ENCODE measurements at regions not wholly inside any gene's neighbourhood (a gene's known extent, or its start where the extent isn't known, plus 50 kb on each side); places are given as distances from the start of the nearest gene placed in this dataset.
A peak's percentile ranks its signal among the peaks of the same experiment; 100 is the strongest.

DNA sequence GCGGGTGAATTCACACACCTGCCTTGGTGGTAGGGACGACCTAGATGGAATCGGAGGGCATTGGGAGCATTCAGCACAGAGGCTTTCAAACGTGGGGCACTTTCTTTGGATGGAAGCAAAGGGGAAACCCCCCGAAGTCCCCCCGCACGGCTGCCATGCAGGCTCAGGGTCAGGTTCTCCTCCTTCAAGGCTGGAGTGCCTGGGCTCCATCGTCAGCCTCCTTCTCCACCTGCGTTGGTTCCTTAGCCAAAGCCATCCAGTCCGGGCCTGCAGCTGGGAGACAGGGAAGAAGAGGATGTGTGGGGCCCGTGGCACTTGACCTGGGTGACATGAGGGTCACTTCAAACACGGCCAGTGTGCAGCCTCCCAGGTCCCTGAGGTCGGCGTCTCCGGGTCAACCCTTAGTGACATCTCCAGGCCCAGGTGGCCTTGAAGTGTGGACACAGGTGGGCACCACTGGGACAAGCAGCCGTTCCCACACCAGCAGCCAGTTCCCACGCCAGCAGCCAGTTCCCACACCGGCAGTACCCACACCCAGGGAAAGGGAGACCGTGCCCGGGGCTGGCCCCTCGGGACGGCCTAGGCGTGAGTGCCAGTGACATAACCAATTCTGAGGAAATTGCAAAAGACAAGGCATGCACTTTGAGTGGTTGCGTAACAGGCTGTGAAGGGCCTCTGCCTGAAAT, 116.0 kb downstream of the SOX1 start:
- no peaks in the 10 kb centered on the region for H3K27me3 ChIP-seq (ENCODE audit: control insufficient read depth in 1 of 2, insufficient read depth in 2 of 2, low read length in 1 of 2)
- no peak overlapping the region for H3K27ac ChIP-seq (ENCODE audit: low read depth in 1 of 2, low read length in 2 of 2)
- H3K4me1 ChIP-seq (ENCODE audit: control insufficient read depth in 1 of 2, insufficient read depth in 2 of 2, low read length in 2 of 2), result no peaks in the 10 kb centered on the region
- intact Hi-C loops (cut with DNase I), result no loop called here
- ATAC-seq (ENCODE audit: low FRiP score) (no peak), DNase-seq (peak in 1 of 2 donors; percentile 59)
- no peaks in the 10 kb centered on the region for H3K9me3 ChIP-seq (ENCODE audit: control insufficient read depth, low read length)
- no peaks in the 10 kb centered on the region for H3K36me3 ChIP-seq (ENCODE audit: control insufficient read depth in 1 of 2, insufficient read depth in 2 of 2, low read length in 1 of 2)
- 75% methylated on average over 24 of the region's 24 CpGs for WGBS, 2 donors
- H3K4me3 ChIP-seq (ENCODE audit: low read length in 2 of 2), result no peak overlapping the region

DNA sequence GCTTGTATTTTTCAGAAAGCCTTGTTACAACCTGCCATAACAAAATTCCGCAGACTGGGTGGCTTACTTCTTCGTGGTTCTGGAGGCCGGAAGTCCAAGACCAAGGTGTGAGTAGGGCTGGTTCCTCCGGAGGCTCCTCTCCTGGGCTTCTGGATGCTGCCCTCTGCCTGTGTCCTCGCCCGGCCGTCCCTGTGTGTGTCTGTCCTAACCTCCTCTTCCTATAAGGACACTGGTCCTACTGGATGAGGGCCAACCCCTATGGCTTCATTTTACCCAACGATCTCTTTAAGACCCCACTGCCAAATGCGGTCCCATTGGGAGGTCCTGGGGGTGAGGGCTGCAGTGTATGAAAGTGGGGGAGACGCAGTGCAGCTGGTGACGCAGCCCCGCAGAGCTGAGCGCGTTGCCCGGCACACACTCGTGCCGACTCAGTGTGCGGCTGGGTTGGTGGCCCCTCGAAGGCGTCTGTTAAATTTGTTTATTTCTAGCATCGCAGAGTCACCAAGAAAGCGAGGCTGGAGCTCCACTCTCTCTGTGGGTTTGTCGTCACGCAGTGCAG, 116.7 kb downstream of the SOX1 start:
- no peaks in the 10 kb centered on the region for H3K36me3 ChIP-seq (ENCODE audit: control insufficient read depth in 1 of 2, insufficient read depth in 2 of 2, low read length in 1 of 2)
- intact Hi-C loops (cut with DNase I), result no loop called here
- H3K4me3 ChIP-seq (ENCODE audit: low read length in 2 of 2), result no peak overlapping the region
- ATAC-seq (ENCODE audit: low FRiP score) (no peak), DNase-seq (peak in 1 of 2 donors; percentile 44)
- H3K4me1 ChIP-seq (ENCODE audit: control insufficient read depth in 1 of 2, insufficient read depth in 2 of 2, low read length in 2 of 2), result no peaks in the 10 kb centered on the region
- no peaks in the 10 kb centered on the region for H3K9me3 ChIP-seq (ENCODE audit: control insufficient read depth, low read length)
- H3K27me3 ChIP-seq (ENCODE audit: control insufficient read depth in 1 of 2, insufficient read depth in 2 of 2, low read length in 1 of 2), result no peaks in the 10 kb centered on the region
- H3K27ac ChIP-seq (ENCODE audit: low read depth in 1 of 2, low read length in 2 of 2), result no peak overlapping the region
- WGBS, 2 donors, result 84 to 91% methylated on average over 24 of the region's 24 CpGs

DNA sequence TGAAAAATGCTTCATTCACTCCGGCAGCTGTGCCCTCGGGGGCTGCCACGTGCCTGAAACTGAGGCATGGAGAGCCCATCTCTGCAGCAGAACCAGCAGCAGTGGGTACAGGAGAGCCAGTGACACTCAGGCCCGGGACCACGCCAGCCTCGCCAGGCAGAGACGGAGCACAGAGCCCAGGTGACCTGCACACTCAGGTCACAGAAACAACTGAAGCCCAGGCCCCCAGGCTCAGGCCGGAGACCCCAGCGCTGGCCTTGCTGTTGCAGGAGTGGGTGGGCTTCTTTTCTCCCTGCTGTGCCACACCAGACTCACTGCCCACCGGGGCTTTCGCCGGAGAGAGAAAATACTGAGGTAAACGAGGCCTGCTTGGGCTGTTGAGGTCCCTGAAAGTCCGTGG, 117.3 kb downstream of the SOX1 start:
- H3K27me3 ChIP-seq (ENCODE audit: control insufficient read depth in 1 of 2, insufficient read depth in 2 of 2, low read length in 1 of 2), result no peaks in the 10 kb centered on the region
- H3K4me3 ChIP-seq (ENCODE audit: low read length in 2 of 2), result no peak overlapping the region
- DNase-seq, result peak in 1 of 2 donors; percentile 75
- no peaks in the 10 kb centered on the region for H3K4me1 ChIP-seq (ENCODE audit: control insufficient read depth in 1 of 2, insufficient read depth in 2 of 2, low read length in 2 of 2)
- intact Hi-C loops (cut with DNase I), result no loop called here
- 78 to 81% methylated on average over 14 of the region's 14 CpGs for WGBS, 2 donors
- H3K27ac ChIP-seq (ENCODE audit: low read depth in 1 of 2, low read length in 2 of 2), result no peak overlapping the region
- no peak for ATAC-seq (ENCODE audit: low FRiP score)
- no peaks in the 10 kb centered on the region for H3K36me3 ChIP-seq (ENCODE audit: control insufficient read depth in 1 of 2, insufficient read depth in 2 of 2, low read length in 1 of 2)
- H3K9me3 ChIP-seq (ENCODE audit: control insufficient read depth, low read length), result no peaks in the 10 kb centered on the region

DNA sequence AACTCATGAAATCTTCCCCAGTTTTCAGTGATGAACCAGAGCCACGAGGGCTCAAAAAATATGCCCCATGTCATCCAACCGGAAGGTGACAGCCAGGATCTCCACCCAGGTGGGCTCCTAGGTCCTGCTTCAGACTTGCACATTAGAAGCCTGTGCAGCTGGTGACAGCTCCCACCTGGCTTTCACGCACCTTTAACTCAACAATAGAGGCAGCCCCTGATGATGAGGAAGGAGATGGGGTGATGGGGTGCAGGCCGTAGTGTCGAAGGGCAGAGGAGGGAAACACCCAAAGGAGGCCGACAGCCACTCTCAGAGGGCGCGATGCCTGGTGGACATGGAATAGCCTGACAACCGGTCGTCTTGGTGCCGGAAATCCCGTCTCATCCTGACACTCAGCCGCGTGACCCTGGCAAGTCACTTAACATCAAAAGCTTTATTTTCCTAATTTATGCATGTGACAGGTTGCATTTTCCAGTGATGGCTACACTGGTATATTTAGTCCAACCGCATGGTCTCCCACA, 118.0 kb downstream of the SOX1 start:
- no peaks in the 10 kb centered on the region for H3K36me3 ChIP-seq (ENCODE audit: control insufficient read depth in 1 of 2, insufficient read depth in 2 of 2, low read length in 1 of 2)
- no peaks in the 10 kb centered on the region for H3K4me1 ChIP-seq (ENCODE audit: control insufficient read depth in 1 of 2, insufficient read depth in 2 of 2, low read length in 2 of 2)
- intact Hi-C loops (cut with DNase I), result no loop called here
- ATAC-seq (ENCODE audit: low FRiP score), result no peak
- no peaks in the 10 kb centered on the region for H3K27me3 ChIP-seq (ENCODE audit: control insufficient read depth in 1 of 2, insufficient read depth in 2 of 2, low read length in 1 of 2)
- H3K4me3 ChIP-seq (ENCODE audit: low read length in 2 of 2), result no peak overlapping the region
- H3K27ac ChIP-seq (ENCODE audit: low read depth in 1 of 2, low read length in 2 of 2), result no peak overlapping the region
- peak in 1 of 2 donors; percentile 49 for DNase-seq
- no peaks in the 10 kb centered on the region for H3K9me3 ChIP-seq (ENCODE audit: control insufficient read depth, low read length)
- 87 to 92% methylated on average over 15 of the region's 15 CpGs for WGBS, 2 donors

DNA sequence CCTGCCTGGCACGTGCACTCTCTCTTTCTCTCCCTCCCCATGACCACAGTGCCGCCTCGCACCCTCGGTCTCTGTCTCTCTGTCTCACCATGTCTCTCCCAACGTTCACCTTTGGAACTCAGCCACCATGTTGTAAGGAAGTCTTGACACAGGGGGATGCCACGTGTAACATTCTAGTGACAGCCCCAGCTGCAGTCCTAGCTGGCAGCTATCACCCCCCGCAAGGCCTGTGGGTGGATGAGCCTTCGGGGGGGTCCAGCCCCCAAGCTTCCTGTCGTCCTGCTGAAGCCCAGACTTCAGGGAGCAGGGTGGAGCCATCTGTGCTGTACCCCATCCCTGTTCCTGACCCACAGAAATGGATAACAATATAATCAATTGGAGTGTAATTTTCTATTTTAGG, 118.5 kb downstream of the SOX1 start:
- Histone ChIP-seq H3K36me3 (ENCODE audit: control insufficient read depth in 1 of 2, insufficient read depth in 2 of 2, low read length in 1 of 2) (no peaks in the 10 kb centered on the region), H3K27me3 (ENCODE audit: control insufficient read depth in 1 of 2, insufficient read depth in 2 of 2, low read length in 1 of 2) (no peaks in the 10 kb centered on the region), H3K27ac (ENCODE audit: low read depth in 1 of 2, low read length in 2 of 2) (no peak overlapping the region), H3K9me3 (ENCODE audit: control insufficient read depth, low read length) (peaks cover 2% of the 10 kb centered on the region), H3K4me3 (ENCODE audit: low read length in 2 of 2) (no peak overlapping the region), H3K4me1 (ENCODE audit: control insufficient read depth in 1 of 2, insufficient read depth in 2 of 2, low read length in 2 of 2) (no peaks in the 10 kb centered on the region)
- no peak for ATAC-seq (ENCODE audit: low FRiP score)
- DNase-seq, result peak in 1 of 2 donors; percentile 14
- 81 to 83% methylated on average over 9 of the region's 9 CpGs for WGBS, 2 donors
- intact Hi-C loops (cut with DNase I), result no loop called here

DNA sequence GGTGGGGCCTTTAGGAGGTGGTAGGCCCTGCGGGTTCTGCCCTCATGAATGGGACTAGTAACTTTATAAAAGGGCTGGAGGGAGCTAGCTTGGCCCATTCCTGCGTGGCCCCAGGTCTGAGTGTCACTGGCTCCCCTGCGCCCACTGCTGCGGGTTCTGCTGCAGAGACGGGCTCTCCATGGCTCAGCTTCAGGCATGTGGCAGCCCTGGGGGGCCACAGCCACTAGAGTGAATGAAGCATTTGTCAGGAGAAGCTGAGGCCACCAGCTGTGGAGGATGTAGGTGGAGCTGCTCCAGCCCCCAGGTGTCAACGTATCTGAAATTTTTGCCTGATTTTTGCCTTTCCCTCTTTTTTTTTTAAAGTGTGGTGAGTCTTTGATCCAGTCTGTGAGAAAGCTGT, 119.1 kb downstream of the SOX1 start:
- intact Hi-C loops (cut with DNase I), result no loop called here
- no peak for ATAC-seq (ENCODE audit: low FRiP score)
- Histone ChIP-seq H3K9me3 (ENCODE audit: control insufficient read depth, low read length) (peaks cover 2% of the 10 kb centered on the region), H3K36me3 (ENCODE audit: control insufficient read depth in 1 of 2, insufficient read depth in 2 of 2, low read length in 1 of 2) (no peaks in the 10 kb centered on the region), H3K27ac (ENCODE audit: low read depth in 1 of 2, low read length in 2 of 2) (no peak overlapping the region), H3K27me3 (ENCODE audit: control insufficient read depth in 1 of 2, insufficient read depth in 2 of 2, low read length in 1 of 2) (no peaks in the 10 kb centered on the region), H3K4me1 (ENCODE audit: control insufficient read depth in 1 of 2, insufficient read depth in 2 of 2, low read length in 2 of 2) (no peaks in the 10 kb centered on the region), H3K4me3 (ENCODE audit: low read length in 2 of 2) (no peak overlapping the region)
- peak; percentile 13 to 19 for DNase-seq
- WGBS, 2 donors, result 89 to 90% methylated on average over 6 of the region's 6 CpGs

DNA sequence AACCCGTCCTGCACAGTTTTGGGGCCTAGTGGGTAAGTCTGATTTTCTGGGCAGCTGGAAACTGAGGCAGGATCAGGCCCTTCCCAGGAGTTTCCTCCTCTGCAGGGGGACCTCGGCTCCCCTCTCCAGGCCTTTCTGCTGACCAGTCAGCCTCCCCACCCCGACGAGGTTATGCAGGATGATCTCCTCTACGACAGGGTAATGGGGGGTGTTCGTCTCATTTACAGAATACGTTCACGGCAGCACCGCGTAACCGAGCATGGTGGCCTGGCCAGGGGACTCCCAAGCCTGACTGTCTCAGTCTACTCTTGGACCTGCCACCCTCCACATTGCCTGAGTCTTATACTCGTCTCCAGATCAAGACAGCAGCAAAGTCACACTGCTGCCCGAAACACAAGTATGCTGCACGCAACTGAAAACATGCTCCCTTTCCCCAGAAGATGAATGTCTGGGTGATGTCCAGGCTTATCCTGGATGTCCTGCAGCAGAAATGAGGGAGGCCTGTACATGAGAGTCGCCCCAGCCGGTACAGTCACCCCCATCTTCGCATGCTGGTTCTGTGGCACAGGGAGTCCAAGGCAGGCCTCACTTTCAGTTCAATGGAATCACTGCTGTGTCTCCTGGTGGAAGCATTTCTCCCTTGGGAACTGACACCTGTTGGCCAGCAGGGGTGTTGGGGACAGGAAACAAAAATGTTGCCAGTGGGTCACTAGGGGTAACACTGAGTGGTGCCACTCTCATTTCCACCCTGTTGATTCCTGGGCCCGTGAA, 120.8 kb downstream of the SOX1 start:
- no peaks in the 10 kb centered on the region for H3K36me3 ChIP-seq (ENCODE audit: control insufficient read depth in 1 of 2, insufficient read depth in 2 of 2, low read length in 1 of 2)
- intact Hi-C loops (cut with DNase I), result no loop called here
- H3K27me3 ChIP-seq (ENCODE audit: control insufficient read depth in 1 of 2, insufficient read depth in 2 of 2, low read length in 1 of 2), result no peaks in the 10 kb centered on the region
- H3K4me1 ChIP-seq (ENCODE audit: control insufficient read depth in 1 of 2, insufficient read depth in 2 of 2, low read length in 2 of 2), result no peaks in the 10 kb centered on the region
- peaks cover 2% of the 10 kb centered on the region for H3K9me3 ChIP-seq (ENCODE audit: control insufficient read depth, low read length)
- ATAC-seq (ENCODE audit: low FRiP score), result no peak
- 89 to 90% methylated on average over 18 of the region's 18 CpGs for WGBS, 2 donors
- no peak overlapping the region for H3K27ac ChIP-seq (ENCODE audit: low read depth in 1 of 2, low read length in 2 of 2)
- DNase-seq, result peak; percentile 20 to 30
- H3K4me3 ChIP-seq (ENCODE audit: low read length in 2 of 2), result no peak overlapping the region

DNA sequence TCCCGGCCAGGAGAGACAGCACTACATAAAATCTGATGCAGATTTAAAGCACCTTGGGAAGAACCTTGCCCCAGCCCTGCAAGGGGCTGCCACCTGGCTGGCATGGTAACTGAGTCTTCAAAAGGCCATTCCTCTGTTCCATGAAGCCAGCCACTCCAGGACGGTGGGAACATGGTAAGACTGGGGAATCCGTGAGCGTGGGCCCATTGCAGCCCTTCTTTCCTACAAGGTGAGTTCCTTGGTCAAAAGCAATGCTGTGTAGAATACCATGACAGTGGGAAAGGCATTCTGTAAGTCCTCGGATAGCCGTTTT, 121.3 kb downstream of the SOX1 start:
- Histone ChIP-seq H3K27ac (ENCODE audit: low read depth in 1 of 2, low read length in 2 of 2) (no peak overlapping the region), H3K4me3 (ENCODE audit: low read length in 2 of 2) (no peak overlapping the region), H3K27me3 (ENCODE audit: control insufficient read depth in 1 of 2, insufficient read depth in 2 of 2, low read length in 1 of 2) (no peaks in the 10 kb centered on the region), H3K4me1 (ENCODE audit: control insufficient read depth in 1 of 2, insufficient read depth in 2 of 2, low read length in 2 of 2) (no peaks in the 10 kb centered on the region), H3K9me3 (ENCODE audit: control insufficient read depth, low read length) (peaks cover 2% of the 10 kb centered on the region), H3K36me3 (ENCODE audit: control insufficient read depth in 1 of 2, insufficient read depth in 2 of 2, low read length in 1 of 2) (no peaks in the 10 kb centered on the region)
- ATAC-seq (ENCODE audit: low FRiP score) (no peak), DNase-seq (peak; percentile 9 to 42)
- 86 to 88% methylated on average over 6 of the region's 6 CpGs for WGBS, 2 donors
- intact Hi-C loops (cut with DNase I), result no loop called here
